ENCODE measurements at regions not wholly inside any gene's neighbourhood (a gene's known extent, or its start where the extent isn't known, plus 50 kb on each side); places are given as distances from the start of the nearest gene placed in this dataset.
"Not testable (repeated sequence)": the region's sequence is repeated elsewhere in the genome, so short reads cannot be mapped to it uniquely, and the experiment has no call there.

DNA sequence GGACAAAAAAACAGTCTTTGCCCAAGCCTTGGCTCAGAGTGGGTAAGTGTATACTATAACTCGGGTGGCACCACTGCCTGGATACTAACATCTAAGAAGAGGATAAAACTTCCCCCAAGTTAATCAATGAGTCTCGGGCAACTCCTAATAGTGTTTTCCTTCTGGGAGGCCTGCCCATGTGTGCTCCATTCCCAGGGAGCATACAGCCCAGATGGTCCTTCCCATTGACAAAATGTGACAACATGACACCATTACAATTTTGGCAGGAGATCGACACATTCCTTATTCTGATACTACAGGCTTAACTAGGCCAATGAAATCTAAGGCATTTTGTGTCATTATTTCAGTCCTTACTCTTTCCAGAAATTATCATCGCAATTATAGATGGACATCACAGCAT lies 52.7 kb upstream of the CRIM1 start:
- TF ChIP-seq ZNF274 (IDR thresholded peaks at IDR 0.05; ENCODE audit: low read depth, low read length), result no peak
- H3K4me3 ChIP-seq (ENCODE audit: low read length), result no peak overlapping the region

DNA sequence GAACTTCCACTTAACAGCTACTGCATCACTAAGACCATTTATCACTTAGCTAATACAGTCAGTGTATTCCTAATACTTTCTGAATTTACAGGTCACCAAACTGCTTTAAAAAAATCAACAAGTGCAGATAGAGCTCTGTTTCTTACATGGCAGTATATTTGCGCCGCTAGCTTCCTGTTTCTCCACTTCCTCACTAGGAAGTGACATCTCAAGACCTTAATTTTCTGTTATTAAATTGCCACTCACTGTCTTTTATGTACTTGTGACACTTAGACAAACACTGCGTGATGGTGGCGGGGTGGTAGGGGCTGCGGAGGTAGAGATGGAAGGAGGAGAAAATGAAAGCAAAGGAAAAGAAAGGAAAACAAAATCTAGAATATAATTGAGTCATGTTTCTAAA lies 53.7 kb upstream of the CRIM1 start:
- no peak overlapping the region for H3K4me3 ChIP-seq (ENCODE audit: low read length)
- no peak for TF ChIP-seq ZNF274 (IDR thresholded peaks at IDR 0.05; ENCODE audit: low read depth, low read length)

DNA sequence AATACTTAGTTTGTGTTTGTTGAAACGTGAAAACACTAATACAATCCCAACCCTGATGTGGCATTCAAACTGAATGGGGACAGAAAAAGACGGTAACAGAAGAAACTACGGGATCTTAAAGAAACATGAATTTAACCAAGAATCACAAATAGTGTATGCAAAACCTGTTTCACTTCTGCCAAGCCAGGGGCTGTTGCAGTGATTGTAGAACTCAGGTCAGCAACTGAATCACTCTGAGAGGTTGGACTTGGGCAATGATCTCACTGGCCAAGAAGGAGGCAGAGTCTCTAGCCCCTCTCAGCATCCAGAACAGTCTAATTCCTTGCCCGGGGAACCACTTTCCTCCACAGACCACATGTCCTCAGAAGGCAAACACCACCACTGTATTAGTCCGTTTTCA lies 54.9 kb upstream of the CRIM1 start:
- H3K4me3 ChIP-seq (ENCODE audit: low read length), result no peak overlapping the region
- no peak for TF ChIP-seq ZNF274 (IDR thresholded peaks at IDR 0.05; ENCODE audit: low read depth, low read length)

DNA sequence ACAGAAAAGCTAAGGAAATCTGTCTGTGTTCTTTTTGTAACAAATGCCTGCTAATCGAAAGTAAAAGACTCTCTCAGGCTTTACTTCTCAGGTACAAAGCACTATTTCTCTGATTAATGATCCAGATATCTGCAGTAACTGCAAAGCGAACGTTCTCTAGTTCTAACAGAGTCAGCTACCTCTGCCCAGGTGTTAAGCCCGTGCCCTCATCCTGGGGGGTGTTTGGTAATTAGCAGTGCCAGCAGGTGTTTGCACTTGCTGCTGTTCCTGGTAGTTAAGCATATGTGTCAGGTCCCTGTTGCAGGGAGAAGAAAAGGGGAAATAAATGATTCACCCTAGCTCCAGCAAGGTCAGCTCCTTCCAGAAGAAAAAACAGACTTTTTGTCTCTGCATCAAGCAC lies 58.8 kb upstream of the CRIM1 start:
- TF ChIP-seq ZNF274 (IDR thresholded peaks at IDR 0.05; ENCODE audit: low read depth, low read length), result no peak
- H3K4me3 ChIP-seq (ENCODE audit: low read length), result no peak overlapping the region

DNA sequence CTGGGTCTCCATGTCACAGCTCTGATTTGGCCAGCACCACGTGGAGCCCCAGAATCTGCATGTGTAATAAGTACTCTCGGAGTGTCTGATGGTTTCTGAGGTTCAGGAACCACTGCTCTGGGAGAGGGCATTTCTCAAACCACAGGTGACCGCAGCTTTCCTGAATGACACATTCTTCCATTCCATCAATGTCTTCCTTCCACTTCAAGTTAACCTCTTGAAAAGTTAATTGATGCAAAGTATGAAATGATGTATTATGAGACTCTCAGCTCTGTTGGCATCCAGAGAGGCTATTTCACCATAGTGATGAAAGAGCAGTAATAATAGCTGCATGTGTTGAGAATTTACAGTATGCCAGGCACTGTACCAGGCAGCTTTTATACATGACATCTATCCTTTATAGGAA lies 61.3 kb upstream of the CRIM1 start:
- H3K4me3 ChIP-seq (ENCODE audit: low read length), result no peak overlapping the region
- no peak for TF ChIP-seq ZNF274 (IDR thresholded peaks at IDR 0.05; ENCODE audit: low read depth, low read length)

DNA sequence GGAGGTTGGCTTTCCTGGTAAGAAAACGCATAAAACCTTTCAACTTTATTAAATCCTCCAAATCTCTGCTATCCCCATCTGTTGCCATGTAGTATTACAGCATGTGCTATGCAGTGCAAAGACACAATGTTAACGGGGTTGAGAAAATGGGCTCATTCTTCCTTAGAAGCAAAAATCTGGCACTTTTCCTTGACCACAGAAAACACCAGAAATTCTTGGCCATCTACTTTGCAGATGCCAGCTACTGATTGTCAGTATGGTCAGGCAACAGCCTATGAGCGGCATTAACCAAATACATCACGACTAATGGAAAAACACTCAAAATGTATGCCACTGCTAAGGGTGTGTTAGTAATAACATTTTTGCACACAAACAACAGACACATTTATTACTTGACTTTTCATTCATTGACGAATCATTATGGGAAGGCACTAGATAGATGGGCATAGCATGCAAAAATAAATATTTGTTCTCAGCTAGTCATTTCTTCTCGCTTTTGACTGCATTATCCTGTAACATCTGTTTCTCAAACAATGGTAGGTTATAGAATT lies 65.2 kb upstream of the CRIM1 start:
- TF ChIP-seq ZNF274 (IDR thresholded peaks at IDR 0.05; ENCODE audit: low read depth, low read length), result no peak

DNA sequence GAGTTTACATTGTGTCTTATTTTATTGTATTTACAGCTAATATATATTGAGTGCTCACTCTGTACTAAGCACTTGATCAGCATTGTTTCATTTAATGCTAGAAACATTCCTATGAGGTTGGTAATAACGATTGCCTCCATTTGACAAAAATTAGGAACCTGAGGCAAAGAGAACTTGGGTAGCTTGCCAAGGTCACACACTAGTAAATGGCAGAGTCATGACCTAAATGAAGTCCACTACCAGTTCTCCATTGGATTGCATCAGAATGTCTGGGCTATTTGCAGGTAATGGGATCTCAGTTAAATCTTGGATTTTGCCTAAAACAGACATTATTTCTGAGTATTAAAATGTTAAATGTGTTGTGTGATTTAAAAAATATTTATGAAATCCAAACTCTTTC lies 65.8 kb upstream of the CRIM1 start:
- TF ChIP-seq ZNF274 (IDR thresholded peaks at IDR 0.05; ENCODE audit: low read depth, low read length), result no peak
- H3K4me3 ChIP-seq (ENCODE audit: low read length), result no peak overlapping the region

More for the DNA sequence above, 65.2 kb upstream of the CRIM1 start:
- H3K4me3 ChIP-seq (ENCODE audit: low read length), result no peak overlapping the region

DNA sequence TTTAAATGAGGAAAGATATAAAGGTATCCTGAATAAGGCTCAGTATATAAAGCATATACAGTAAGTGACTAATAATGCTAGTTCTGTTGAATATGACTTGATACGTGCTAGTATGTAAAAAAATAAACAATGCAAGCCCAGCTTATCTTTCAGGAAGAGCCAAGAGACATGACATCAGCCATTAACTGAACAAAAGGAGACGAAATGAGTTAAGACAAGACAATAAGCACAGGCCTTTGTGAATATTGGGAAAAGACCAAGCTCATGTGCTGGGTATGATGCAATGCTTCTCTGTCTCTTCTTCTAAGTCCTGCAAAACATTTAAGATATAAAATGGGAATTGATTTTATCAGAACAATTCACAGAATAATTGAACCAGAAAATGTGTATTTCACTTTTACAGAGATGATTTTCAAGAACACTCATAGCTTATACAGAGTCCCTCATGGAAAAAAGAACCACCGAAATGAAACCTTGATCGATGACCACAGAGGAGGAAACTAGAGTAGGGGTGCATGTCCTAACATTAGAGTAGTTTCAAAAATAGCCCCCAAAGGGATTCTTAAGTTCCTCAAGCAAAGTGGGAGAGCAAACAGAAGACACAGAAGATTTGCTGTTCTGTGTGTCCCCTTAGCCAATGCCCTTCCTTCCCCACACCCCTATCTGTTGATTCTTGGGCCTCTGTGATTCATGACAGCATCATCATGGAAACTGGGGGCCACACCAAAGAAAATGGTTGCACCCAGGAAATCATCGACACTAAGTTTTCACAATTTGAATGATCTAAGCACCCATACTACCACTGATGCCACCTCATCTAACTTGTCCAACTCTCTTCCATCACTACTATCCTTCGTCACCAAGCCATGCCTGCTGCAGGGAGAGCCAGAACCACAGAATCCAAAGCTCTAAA lies 68.0 kb upstream of the CRIM1 start:
- H3K4me3 ChIP-seq (ENCODE audit: low read length), result no peak overlapping the region
- no peak for TF ChIP-seq ZNF274 (IDR thresholded peaks at IDR 0.05; ENCODE audit: low read depth, low read length)

DNA sequence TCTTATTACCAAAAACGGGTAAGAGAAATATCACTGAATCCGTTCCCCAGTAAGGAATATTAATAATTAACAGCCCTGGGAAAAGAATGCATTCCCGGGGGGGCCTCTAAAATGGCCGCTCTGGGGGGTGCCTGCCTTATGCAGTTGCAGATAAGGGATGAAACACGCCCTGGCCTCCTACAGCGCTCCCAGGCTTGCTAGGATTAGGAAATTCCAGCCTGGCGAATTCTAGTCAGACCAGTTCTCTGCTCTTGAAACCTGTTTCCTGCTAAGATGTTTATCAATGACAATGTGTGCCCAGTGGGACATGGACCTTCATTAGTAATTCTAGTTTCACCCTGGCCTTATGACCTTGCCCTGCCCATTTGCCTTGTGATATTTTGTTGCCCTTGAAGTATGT lies 76.1 kb upstream of the CRIM1 start:
- not testable (repeated sequence) for H3K4me3 ChIP-seq (ENCODE audit: low read length)

DNA sequence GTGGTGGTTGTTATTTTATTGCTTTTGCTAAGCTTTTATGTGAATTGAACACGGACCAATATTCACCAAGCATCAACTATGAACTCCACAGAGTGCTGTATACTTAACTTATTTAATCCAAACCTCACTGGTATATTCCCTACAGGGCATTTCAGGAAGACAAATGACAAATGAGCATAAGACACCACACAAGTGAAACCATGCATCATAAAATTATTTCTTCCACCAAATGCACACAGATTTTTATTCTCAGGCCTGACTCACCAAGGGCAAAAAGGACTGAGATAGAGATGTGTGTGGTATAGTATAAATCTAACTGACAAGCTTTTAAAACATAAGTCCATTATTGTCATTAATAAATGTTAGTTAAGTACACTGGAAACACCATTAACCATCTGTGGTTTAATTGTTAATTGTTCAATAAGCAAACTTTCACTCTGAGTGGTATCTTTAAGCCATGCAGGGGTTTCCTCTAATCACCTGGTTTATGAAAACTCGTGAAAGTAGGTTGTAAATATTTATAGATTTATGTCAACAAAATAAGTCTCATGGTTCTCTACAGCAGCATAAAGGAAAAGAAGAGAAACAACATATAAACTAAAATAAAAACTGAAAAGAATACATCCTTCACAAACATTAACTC lies 77.6 kb upstream of the CRIM1 start:
- H3K4me3 ChIP-seq (ENCODE audit: low read length), result no peak overlapping the region
- no peak for TF ChIP-seq ZNF274 (IDR thresholded peaks at IDR 0.05; ENCODE audit: low read depth, low read length)

DNA sequence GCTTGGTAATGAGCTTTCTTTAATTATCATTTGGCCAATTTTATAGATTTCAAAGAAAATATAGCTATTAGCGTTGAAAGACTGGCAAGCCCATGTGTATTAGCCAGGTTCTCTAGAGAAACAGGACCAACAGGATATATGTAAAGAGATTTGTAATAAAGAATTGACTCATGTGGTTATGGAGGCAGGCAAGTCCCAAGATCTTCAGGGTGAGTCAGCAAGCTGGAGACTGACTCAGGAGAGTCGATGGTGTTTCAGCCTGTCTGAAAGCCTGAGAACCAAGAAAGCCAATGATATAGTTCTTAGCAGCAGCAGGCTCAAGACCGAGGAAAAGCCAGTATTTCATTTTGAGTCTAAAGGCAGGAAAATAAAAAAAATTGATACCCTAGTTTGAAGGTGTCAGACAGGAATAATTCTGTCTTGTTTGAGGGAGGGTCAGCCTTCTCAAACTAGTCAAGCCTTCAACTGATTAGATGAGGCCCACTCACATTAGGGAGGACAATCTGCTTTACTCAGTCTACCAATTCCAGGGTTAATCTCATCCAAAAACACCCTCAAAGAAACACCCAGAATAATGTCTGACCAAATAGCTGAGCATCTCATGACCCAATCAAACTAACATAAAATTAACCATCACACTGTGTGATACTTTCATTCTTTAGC lies 78.3 kb upstream of the CRIM1 start:
- no peak overlapping the region for H3K4me3 ChIP-seq (ENCODE audit: low read length)
- TF ChIP-seq ZNF274 (IDR thresholded peaks at IDR 0.05; ENCODE audit: low read depth, low read length), result no peak

DNA sequence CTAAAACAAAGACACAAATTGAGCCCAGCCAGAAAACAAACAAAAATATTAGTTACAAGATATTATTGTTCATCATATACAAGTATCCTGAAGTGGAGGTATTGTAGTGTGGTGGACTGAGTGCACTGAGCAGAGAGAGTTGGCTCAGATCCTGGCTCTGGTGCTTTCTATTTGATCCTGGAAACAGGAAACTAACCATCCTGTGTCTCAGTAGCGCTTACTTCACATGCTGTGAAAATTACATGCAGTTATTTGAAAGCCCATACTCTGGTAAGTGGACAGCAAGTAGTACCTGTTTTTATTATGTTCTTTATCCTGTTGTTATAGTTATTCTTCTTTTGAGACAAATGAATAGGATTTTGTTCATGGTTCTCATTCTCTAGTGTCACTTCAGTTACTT lies 84.3 kb upstream of the CRIM1 start:
- H3K4me3 ChIP-seq (ENCODE audit: low read length), result no peak overlapping the region
- no peak for TF ChIP-seq ZNF274 (IDR thresholded peaks at IDR 0.05; ENCODE audit: low read depth, low read length)

DNA sequence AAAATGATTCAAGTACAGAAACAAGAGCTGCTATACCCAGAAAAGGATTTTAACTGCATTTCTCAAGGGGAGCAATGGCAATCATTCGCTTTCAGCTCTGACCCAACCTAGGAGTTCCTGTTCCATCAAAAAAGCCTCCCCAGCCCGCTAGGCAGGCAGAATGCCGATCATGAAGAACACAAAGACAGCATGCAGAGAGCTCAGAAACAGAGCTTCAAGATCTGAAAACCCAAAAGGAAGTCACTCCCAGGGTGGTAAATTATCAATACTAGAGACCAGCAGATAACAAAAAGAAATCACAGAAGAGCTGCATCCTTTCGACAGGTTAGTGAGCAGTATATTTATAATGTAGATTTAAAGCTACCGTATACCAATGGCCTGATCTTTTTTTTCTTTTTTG lies 84.8 kb upstream of the CRIM1 start:
- no peak overlapping the region for H3K4me3 ChIP-seq (ENCODE audit: low read length)
- TF ChIP-seq ZNF274 (IDR thresholded peaks at IDR 0.05; ENCODE audit: low read depth, low read length), result no peak

DNA sequence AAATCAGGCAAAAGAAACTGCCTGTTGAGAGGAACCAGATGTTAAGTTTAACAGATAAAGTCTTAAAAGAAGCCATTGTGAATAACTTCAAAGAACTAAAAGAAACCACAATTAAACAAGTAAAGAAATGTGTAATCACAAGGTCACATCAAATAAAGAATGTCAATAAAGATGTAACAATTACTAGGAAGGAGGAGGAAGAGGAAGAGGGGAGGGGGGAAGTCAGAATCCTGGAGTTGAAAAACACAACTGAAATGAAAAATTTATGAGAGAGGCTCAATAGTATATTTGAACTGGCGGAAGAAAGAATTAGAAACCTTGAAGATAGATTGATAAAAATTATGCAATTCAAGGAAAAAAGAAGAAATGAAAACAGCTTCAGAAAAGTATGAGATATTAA lies 88.4 kb upstream of the CRIM1 start:
- no peak overlapping the region for H3K4me3 ChIP-seq (ENCODE audit: low read length)
- no peak for TF ChIP-seq ZNF274 (IDR thresholded peaks at IDR 0.05; ENCODE audit: low read depth, low read length)

All from GM08714 (cell line).